Osteocyte (in vitro differentiated cells): ENCODE measurements at regions not wholly inside any gene's neighbourhood (a gene's known extent, or its start where the extent isn't known, plus 50 kb on each side); places are given as distances from the start of the nearest gene placed in this dataset.
"Not testable (repeated sequence)": the region's sequence is repeated elsewhere in the genome, so short reads cannot be mapped to it uniquely, and the experiment has no call there.

Source experiments
- DNase-seq: peaks from one replicate; pipeline ENCODE4 v3.0.0; 2021; ENCODE audit warnings: mixed read lengths; ENCODE audit not compliant: unreplicated experiment; ENCODE audit errors: extremely low spot score
- H3K27ac Mint-ChIP-seq: one replicate; pipeline ENCODE4 v1.8.0; 2021; ENCODE audit warnings: mild to moderate bottlenecking, mixed read lengths; ENCODE audit not compliant: unreplicated experiment
- H3K27me3 Mint-ChIP-seq: one replicate; pipeline ENCODE4 v1.8.0; 2021; ENCODE audit warnings: mixed read lengths; ENCODE audit not compliant: unreplicated experiment
- H3K36me3 Mint-ChIP-seq: one replicate; pipeline ENCODE4 v1.8.0; 2021; ENCODE audit warnings: mixed read lengths; ENCODE audit not compliant: unreplicated experiment
- H3K4me1 Mint-ChIP-seq: one replicate; pipeline ENCODE4 v1.8.0; 2021; ENCODE audit warnings: mixed read lengths; ENCODE audit not compliant: unreplicated experiment
- H3K4me3 Mint-ChIP-seq: one replicate; pipeline ENCODE4 v1.8.0; 2021; ENCODE audit warnings: mild to moderate bottlenecking, moderate library complexity, mixed read lengths; ENCODE audit not compliant: unreplicated experiment
- H3K9me3 Mint-ChIP-seq: one replicate; pipeline ENCODE4 v1.8.0; 2021; ENCODE audit warnings: mixed read lengths; ENCODE audit not compliant: unreplicated experiment
- TF ChIP-seq, protein P1 (sequence below): fragments of 200-600 bp; sonication (generic); IDR thresholded peaks from 2 replicates; pipeline ENCODE4 v1.5.0; 2021; ENCODE audit warnings: antibody characterized with exemption, mild to moderate bottlenecking, moderate library complexity

DNA sequence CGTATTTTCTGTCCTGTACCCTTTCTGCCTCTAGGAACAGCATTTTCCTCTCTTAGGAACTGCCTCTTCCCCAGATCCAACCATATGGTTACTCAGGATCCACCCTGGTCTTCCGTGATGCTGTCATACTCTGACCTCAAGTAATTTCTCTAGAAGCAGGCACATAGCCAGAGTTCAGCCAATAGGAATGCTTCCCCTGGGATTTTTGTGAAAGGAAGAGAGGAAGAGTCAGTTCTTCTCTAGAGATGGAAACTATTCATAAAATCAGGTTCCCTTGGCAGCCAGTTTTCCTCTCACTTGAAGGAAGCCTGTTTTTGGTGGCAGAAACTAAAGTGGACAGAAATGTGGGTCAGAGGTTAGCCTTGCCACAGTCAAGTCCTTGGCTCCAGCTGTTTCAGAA lies 400.1 kb upstream of the PCSK5 start:
- no peaks in the 10 kb centered on the region for H3K36me3 Mint-ChIP-seq
- H3K4me3 Mint-ChIP-seq, result no peak overlapping the region
- DNase-seq, result no peak
- peaks cover 5% of the 10 kb centered on the region for H3K4me1 Mint-ChIP-seq
- no peak overlapping the region for H3K27ac Mint-ChIP-seq
- H3K9me3 Mint-ChIP-seq, result peaks cover 4% of the 10 kb centered on the region
- TF ChIP-seq, protein P1, sequence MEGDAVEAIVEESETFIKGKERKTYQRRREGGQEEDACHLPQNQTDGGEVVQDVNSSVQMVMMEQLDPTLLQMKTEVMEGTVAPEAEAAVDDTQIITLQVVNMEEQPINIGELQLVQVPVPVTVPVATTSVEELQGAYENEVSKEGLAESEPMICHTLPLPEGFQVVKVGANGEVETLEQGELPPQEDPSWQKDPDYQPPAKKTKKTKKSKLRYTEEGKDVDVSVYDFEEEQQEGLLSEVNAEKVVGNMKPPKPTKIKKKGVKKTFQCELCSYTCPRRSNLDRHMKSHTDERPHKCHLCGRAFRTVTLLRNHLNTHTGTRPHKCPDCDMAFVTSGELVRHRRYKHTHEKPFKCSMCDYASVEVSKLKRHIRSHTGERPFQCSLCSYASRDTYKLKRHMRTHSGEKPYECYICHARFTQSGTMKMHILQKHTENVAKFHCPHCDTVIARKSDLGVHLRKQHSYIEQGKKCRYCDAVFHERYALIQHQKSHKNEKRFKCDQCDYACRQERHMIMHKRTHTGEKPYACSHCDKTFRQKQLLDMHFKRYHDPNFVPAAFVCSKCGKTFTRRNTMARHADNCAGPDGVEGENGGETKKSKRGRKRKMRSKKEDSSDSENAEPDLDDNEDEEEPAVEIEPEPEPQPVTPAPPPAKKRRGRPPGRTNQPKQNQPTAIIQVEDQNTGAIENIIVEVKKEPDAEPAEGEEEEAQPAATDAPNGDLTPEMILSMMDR, result no peak
- H3K27me3 Mint-ChIP-seq, result peaks cover 22% of the 10 kb centered on the region

DNA sequence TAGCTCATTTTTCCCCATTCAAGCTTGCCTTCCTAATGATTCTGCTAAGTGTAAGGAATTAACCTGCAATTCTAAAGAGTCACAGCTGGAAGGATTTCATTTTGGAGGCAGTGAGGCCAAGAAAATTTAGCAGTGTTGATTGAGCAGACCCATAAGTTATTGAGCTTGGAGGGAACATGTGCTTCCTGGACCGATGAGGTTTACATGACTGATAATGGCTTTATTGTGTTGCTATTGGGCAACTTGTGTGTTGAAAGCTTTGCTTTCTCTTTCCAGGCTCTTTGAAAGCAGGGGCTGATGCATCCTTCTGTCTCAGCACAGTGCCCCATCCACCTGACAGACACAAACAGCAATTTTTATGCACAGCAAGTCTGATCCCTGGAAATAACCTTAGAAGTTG lies 398.9 kb upstream of the PCSK5 start:
- TF ChIP-seq, protein P1, result no peak
- H3K27me3 Mint-ChIP-seq, result peaks cover 22% of the 10 kb centered on the region
- H3K4me3 Mint-ChIP-seq, result no peak overlapping the region
- H3K27ac Mint-ChIP-seq, result no peak overlapping the region
- DNase-seq, result no peak
- peaks cover 5% of the 10 kb centered on the region for H3K4me1 Mint-ChIP-seq
- no peaks in the 10 kb centered on the region for H3K36me3 Mint-ChIP-seq
- peaks cover 4% of the 10 kb centered on the region for H3K9me3 Mint-ChIP-seq

- Mint-ChIP-seq H3K4me1 (no peaks in the 10 kb centered on the region), H3K9me3 (no peaks in the 10 kb centered on the region), H3K27me3 (peaks cover 23% of the 10 kb centered on the region), H3K27ac (no peak overlapping the region), H3K4me3 (no peak overlapping the region), H3K36me3 (no peaks in the 10 kb centered on the region)
- TF ChIP-seq, protein P1, result no peak
- DNase-seq, result no peak
Observed at GRCh38 chr9:75499812-75500211, 390.7 kb upstream of the PCSK5 start.

- Mint-ChIP-seq H3K4me3 (no peak overlapping the region), H3K9me3 (no peaks in the 10 kb centered on the region), H3K27ac (no peak overlapping the region), H3K4me1 (no peaks in the 10 kb centered on the region), H3K36me3 (no peaks in the 10 kb centered on the region), H3K27me3 (peaks cover 20% of the 10 kb centered on the region)
- DNase-seq, result no peak
- TF ChIP-seq, protein P1, result no peak
Observed at GRCh38 chr9:75500479-75500878, 390.0 kb upstream of the PCSK5 start.

- not testable (repeated sequence) for DNase-seq, H3K9me3 Mint-ChIP-seq, H3K4me3 Mint-ChIP-seq, H3K36me3 Mint-ChIP-seq, H3K4me1 Mint-ChIP-seq, H3K27ac Mint-ChIP-seq
- H3K27me3 Mint-ChIP-seq, result peaks cover 20% of the 10 kb centered on the region
Observed at GRCh38 chr9:75500940-75501339, 389.5 kb upstream of the PCSK5 start.

- no peak for DNase-seq
- Mint-ChIP-seq H3K27ac (no peak overlapping the region), H3K36me3 (no peaks in the 10 kb centered on the region), H3K4me3 (no peak overlapping the region), H3K9me3 (peaks cover 16% of the 10 kb centered on the region), H3K4me1 (no peaks in the 10 kb centered on the region), H3K27me3 (peaks cover 24% of the 10 kb centered on the region)
- TF ChIP-seq, protein P1, result no peak
Observed at GRCh38 chr9:75504721-75505120, 385.8 kb upstream of the PCSK5 start.
